RWPE2 (cell line): ENCODE measurements at regions not wholly inside any gene's neighbourhood (a gene's known extent, or its start where the extent isn't known, plus 50 kb on each side); places are given as distances from the start of the nearest gene placed in this dataset.

Experiments used
- ATAC-seq: fragments of 200-7000 bp; cut with Tn5 transposase; 3 replicates; pipeline ENCODE4 v1.9.1; 2021; ENCODE audit warnings: low read depth
- DNase-seq: peaks from one replicate; pipeline ENCODE4 v3.0.0-alpha.2; 2020; ENCODE audit warnings: low spot score
- H3K27ac ChIP-seq: fragments of 450-650 bp; 2 replicates; pipeline ENCODE4 v1.5.1; 2017; ENCODE audit warnings: mild to moderate bottlenecking; ENCODE audit not compliant: poor library complexity, severe bottlenecking
- H3K27me3 ChIP-seq: fragments of 250-450 bp; sonication (Bioruptor Pico); 2 replicates; pipeline ENCODE4 v1.5.1; 2021; ENCODE audit warnings: mild to moderate bottlenecking, moderate library complexity; ENCODE audit not compliant: insufficient read depth, poor library complexity, severe bottlenecking
- H3K36me3 ChIP-seq: fragments of 250-450 bp; sonication (Bioruptor Pico); 2 replicates; pipeline ENCODE4 v1.5.1; 2020; ENCODE audit warnings: low read depth, mild to moderate bottlenecking, moderate library complexity
- H3K4me1 ChIP-seq: fragments of 250-450 bp; sonication (Bioruptor Pico); 2 replicates; pipeline ENCODE4 v1.5.1; 2021; ENCODE audit warnings: mild to moderate bottlenecking, moderate library complexity; ENCODE audit not compliant: insufficient read depth, poor library complexity, severe bottlenecking
- H3K4me3 ChIP-seq: fragments of 250-450 bp; sonication (Bioruptor Pico); 2 replicates; pipeline ENCODE4 v1.5.1; 2021; ENCODE audit warnings: mild to moderate bottlenecking, moderate library complexity; ENCODE audit not compliant: severe bottlenecking
- H3K9me3 ChIP-seq: fragments of 250-450 bp; sonication (Bioruptor Pico); 2 replicates; pipeline ENCODE4 v1.5.1; 2021; ENCODE audit warnings: mild to moderate bottlenecking, moderate library complexity; ENCODE audit not compliant: severe bottlenecking
- TF ChIP-seq, protein P1 (sequence below): fragments of 450-650 bp; IDR thresholded peaks from one replicate; pipeline ENCODE4 v1.5.1; 2017; ENCODE audit warnings: mild to moderate bottlenecking, moderate library complexity; ENCODE audit not compliant: poor library complexity, severe bottlenecking

DNA sequence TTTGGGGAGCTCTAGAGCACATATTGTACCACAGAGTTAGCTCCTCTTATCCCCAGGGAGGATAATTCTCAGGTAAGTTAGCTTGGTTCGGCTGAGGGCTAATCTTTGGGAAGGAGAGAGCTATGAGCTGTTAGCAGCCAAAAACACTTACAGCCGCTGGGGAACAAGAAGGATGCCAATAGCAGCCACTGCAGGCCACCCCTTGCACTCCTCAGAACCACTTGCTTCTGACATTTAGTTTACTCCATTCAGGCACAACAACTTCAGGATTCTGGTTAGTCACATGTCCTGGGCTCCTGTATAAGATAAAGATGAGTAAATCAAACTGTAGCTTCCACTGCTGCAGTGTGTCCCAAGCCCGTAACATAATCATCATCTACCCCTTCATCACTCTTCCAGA is 212.6 kb upstream of the ADGRL2 start:
- Histone ChIP-seq H3K4me1 (no peaks in the 10 kb centered on the region), H3K9me3 (no peaks in the 10 kb centered on the region), H3K4me3 (no peak overlapping the region), H3K27me3 (no peaks in the 10 kb centered on the region), H3K27ac (no peak overlapping the region), H3K36me3 (no peaks in the 10 kb centered on the region)
- TF ChIP-seq, protein P1, sequence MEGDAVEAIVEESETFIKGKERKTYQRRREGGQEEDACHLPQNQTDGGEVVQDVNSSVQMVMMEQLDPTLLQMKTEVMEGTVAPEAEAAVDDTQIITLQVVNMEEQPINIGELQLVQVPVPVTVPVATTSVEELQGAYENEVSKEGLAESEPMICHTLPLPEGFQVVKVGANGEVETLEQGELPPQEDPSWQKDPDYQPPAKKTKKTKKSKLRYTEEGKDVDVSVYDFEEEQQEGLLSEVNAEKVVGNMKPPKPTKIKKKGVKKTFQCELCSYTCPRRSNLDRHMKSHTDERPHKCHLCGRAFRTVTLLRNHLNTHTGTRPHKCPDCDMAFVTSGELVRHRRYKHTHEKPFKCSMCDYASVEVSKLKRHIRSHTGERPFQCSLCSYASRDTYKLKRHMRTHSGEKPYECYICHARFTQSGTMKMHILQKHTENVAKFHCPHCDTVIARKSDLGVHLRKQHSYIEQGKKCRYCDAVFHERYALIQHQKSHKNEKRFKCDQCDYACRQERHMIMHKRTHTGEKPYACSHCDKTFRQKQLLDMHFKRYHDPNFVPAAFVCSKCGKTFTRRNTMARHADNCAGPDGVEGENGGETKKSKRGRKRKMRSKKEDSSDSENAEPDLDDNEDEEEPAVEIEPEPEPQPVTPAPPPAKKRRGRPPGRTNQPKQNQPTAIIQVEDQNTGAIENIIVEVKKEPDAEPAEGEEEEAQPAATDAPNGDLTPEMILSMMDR, result no peak
- ATAC-seq (no peak), DNase-seq (no peak)

- TF ChIP-seq, protein P1, result no peak
- no peak for ATAC-seq
- Histone ChIP-seq H3K4me3 (no peak overlapping the region), H3K9me3 (no peaks in the 10 kb centered on the region), H3K4me1 (no peaks in the 10 kb centered on the region), H3K27ac (no peak overlapping the region), H3K27me3 (no peaks in the 10 kb centered on the region), H3K36me3 (no peaks in the 10 kb centered on the region)
- DNase-seq, result no peak
These were observed 213.3 kb upstream of the ADGRL2 start for GRCh38 chr1:81587426-81587825.

DNA sequence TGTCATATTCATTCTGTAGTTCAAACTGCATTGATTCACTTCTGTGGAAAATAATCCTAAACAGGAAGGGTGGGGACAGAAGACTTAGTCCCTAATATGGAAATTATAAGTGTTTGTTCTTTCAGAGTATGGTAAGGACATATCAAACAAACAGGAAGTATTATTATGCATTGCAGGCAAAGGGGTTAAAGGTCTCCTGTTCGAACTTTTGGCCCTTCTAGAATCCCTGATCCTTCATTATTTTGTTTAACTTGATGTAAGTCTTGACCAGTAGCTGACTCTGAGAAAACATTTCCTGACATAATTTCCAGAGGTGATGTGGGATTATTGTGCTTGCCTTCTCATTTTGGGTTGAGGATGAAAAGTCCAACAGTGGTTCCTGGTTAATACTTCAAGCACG is 215.4 kb upstream of the ADGRL2 start:
- DNase-seq (no peak), ATAC-seq (no peak)
- H3K27me3 ChIP-seq, result no peaks in the 10 kb centered on the region

GRCh38 chr1:81584398-81584797 is 216.3 kb upstream of the ADGRL2 start:
- DNase-seq (no peak), ATAC-seq (no peak)
- Histone ChIP-seq H3K36me3 (no peaks in the 10 kb centered on the region), H3K27ac (no peak overlapping the region), H3K27me3 (no peaks in the 10 kb centered on the region), H3K9me3 (no peaks in the 10 kb centered on the region), H3K4me1 (no peaks in the 10 kb centered on the region), H3K4me3 (no peak overlapping the region)
- TF ChIP-seq, protein P1, result no peak

More for the DNA sequence above, 215.4 kb upstream of the ADGRL2 start:
- no peak overlapping the region for H3K4me3 ChIP-seq
- TF ChIP-seq, protein P1, result no peak
- no peaks in the 10 kb centered on the region for H3K4me1 ChIP-seq
- no peak overlapping the region for H3K27ac ChIP-seq
- H3K9me3 ChIP-seq, result no peaks in the 10 kb centered on the region
- H3K36me3 ChIP-seq, result no peaks in the 10 kb centered on the region

GRCh38 chr1:81583878-81584277 is 216.9 kb upstream of the ADGRL2 start:
- ATAC-seq (no peak), DNase-seq (no peak)
- Histone ChIP-seq H3K36me3 (no peaks in the 10 kb centered on the region), H3K4me1 (no peaks in the 10 kb centered on the region), H3K4me3 (no peak overlapping the region), H3K27me3 (no peaks in the 10 kb centered on the region), H3K27ac (no peak overlapping the region), H3K9me3 (no peaks in the 10 kb centered on the region)
- TF ChIP-seq, protein P1, result no peak
